LNCaP clone FGC (cell line): ENCODE measurements at regions not wholly inside any gene's neighbourhood (a gene's known extent, or its start where the extent isn't known, plus 50 kb on each side); places are given as distances from the start of the nearest gene placed in this dataset.

Experiments
- DNase-seq: peaks from one replicate; pipeline ENCODE4 v3.0.0-alpha.2; 2011; ENCODE audit warnings: low read depth
- H3K4me3 ChIP-seq: 2 replicates; pipeline ENCODE4 v1.5.1; 2011; ENCODE audit warnings: mild to moderate bottlenecking, low read depth, low read length, control low read depth
- CTCF ChIP-seq: IDR thresholded peaks from 2 replicates; pipeline ENCODE4 v1.5.1; 2012; ENCODE audit warnings: mild to moderate bottlenecking; ENCODE audit not compliant: control insufficient read depth, insufficient read depth; ENCODE audit errors: extremely low read depth

- H3K4me3 ChIP-seq = no peak overlapping the region
- TF ChIP-seq CTCF = no peak
- no peak for DNase-seq
Measured at GRCh38 chr1:56063461-56063860, 515.9 kb downstream of the PLPP3 start.

DNA sequence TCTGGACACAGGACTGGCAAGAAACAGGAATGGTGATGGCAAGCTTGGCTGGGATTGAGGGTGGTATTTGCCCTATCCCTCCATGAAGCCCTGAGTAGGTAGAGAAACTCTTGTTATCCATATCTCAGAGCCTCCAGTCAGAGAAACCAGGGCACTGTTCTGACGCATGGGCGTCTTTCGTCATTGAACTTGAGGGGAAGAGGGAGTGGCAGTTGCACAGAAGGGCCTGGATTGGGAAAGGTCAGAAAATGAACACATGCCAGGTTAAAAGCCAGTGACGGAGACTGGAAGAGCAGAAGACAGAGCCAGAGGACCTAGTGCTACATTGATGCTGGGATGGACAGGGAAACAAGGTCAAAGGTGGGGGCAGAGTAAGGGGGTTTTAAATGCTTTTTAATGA lies 516.7 kb downstream of the PLPP3 start:
- DNase-seq = no peak
- no peak for TF ChIP-seq CTCF
- H3K4me3 ChIP-seq = no peak overlapping the region

DNA sequence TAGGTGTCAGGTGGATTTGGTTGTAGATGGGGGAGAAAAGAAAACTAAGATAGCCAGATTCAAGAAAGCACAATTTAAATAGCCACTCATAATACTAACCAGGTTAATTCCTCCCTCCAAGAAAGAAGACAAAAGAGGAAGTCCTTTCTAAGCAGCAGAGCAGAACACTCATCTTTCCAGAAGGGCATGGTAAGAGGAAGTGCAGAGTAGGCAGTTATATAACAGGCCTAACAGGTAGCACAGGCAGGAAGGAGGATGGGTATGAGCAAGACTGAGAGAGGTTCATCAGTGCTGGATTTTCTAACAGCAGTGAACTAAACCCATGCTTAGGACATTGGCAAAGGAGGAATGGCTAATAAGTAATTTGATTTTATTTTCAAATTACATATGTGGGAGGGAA lies 517.5 kb downstream of the PLPP3 start:
- no peak overlapping the region for H3K4me3 ChIP-seq
- TF ChIP-seq CTCF = no peak
- peak; percentile 34 for DNase-seq

DNA sequence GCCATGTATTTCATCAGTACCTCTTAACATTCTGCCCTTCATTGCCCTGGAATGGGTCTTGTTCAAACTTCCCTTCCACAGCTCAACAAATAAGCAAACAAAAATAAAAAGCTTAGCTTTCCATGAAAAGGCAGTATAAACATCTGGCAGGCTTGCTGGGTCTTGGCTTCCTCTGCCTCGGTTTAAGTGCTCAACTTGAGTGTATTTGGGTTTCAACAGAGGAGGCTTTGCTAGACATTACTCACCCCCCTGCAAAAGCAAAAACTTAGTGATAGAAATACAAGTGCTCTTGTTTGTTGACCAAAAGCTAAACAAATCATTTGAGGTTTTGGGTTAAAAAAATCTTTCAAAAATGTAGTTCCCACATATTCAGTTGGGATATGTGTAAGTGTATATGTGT lies 518.5 kb downstream of the PLPP3 start:
- no peak for DNase-seq
- H3K4me3 ChIP-seq = no peak overlapping the region
- TF ChIP-seq CTCF = no peak

GRCh38 chr1:56057466-56058405 lies 521.6 kb downstream of the PLPP3 start:
- no peak overlapping the region for H3K4me3 ChIP-seq
- DNase-seq = no peak
- no peak for TF ChIP-seq CTCF

DNA sequence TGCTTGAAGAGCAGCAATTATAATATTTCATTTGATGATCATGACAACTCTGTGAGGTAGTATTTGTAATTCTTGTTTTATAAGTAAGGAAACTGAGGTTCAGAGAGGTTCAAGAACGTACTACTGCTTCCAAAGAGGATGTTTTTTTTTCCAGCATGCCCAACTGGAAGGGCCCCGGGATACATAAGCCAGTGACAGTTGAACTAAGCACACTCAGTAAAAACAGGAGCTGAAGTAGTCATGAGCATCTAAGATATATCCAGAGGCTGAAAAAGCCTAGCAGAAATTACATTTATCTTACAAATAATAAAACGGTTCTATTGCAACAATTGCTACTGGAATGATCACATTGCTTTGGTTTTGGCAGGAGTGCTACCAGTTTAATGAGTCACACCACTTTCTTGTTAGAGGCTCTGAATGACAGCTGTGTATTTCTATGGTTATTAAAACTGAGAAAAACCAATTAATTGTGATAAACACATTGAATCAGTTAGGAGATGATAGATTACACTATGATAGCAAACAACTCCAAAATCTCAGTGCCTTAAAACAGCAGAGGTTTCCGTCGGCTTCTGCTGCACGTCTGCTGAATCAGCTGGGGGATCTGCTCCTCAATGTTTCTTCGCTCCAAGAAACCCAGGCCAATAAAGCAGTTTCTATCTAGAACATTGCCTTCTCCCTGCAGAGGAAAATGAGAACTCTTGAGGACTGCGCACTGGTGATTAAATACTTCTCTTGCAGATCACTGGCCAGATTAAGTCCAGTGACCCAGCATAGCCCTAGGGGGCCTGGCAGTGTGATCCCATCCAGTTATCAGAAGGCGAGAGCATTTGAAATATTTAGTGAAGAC lies 522.7 kb downstream of the PLPP3 start:
- no peak for TF ChIP-seq CTCF
- DNase-seq = no peak
- no peak overlapping the region for H3K4me3 ChIP-seq

DNA sequence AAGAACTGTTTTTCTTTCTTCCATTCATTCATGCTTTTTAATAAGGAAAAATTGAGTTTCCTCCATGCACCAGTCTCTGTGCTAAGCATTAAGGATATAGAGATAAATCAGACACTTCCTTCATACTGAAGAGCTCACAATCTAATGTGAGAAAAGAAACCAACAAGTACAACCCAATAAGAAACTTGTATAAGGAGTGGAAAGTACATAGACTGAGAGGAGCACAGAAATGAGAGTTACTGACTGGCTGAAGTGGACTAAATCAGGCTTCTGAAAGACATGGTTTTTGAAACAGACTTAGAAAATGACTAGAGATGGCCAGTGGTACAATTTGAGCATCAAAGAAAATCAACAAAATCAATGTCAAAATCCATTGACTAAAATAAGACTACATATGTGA lies 524.4 kb downstream of the PLPP3 start:
- H3K4me3 ChIP-seq = no peak overlapping the region
- DNase-seq = no peak
- no peak for TF ChIP-seq CTCF
